HCT116 (cell line): ENCODE measurements at regions not wholly inside any gene's neighbourhood (a gene's known extent, or its start where the extent isn't known, plus 50 kb on each side); places are given as distances from the start of the nearest gene placed in this dataset.

ENCODE experiments used
- CTCF ChIP-seq, 3 experiments: fragments of 200-600 bp in 1 of 3; sonication (generic) in 1 of 3; IDR thresholded peaks in 2 of 3; conservative IDR thresholded peaks in 1 of 3; 2 replicates each; pipeline ENCODE4 v1.5.1; 2012 to 2017; ENCODE audit warnings: low read depth in 2 of 3, low read length in 2 of 3, antibody characterized with exemption in 1 of 3, borderline replicate concordance in 1 of 3, control low read depth in 1 of 3, mild to moderate bottlenecking in 1 of 3, mixed read lengths in 1 of 3, mixed run types in 1 of 3, moderate library complexity in 1 of 3; ENCODE audit not compliant: insufficient read depth in 1 of 3
- TF ChIP-seq, protein P1 (sequence below): IDR thresholded peaks from 2 replicates; pipeline ENCODE4 v1.6.1; 2012

GRCh38 chr2:35891528-35891927 is 464.1 kb upstream of the CRIM1 start:
- no peak for TF ChIP-seq CTCF (IDR thresholded peaks at IDR 0.05 in 2 of 3, conservative IDR thresholded peaks at IDR 0.05 in 1 of 3; ENCODE audit: borderline replicate concordance in 1 of 3, insufficient read depth in 1 of 3, low read depth in 2 of 3, low read length in 2 of 3)
- TF ChIP-seq, protein P1, sequence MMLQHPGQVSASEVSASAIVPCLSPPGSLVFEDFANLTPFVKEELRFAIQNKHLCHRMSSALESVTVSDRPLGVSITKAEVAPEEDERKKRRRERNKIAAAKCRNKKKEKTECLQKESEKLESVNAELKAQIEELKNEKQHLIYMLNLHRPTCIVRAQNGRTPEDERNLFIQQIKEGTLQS = no peak
